ENCODE measurements at regions not wholly inside any gene's neighbourhood (a gene's known extent, or its start where the extent isn't known, plus 50 kb on each side); places are given as distances from the start of the nearest gene placed in this dataset.

DNA sequence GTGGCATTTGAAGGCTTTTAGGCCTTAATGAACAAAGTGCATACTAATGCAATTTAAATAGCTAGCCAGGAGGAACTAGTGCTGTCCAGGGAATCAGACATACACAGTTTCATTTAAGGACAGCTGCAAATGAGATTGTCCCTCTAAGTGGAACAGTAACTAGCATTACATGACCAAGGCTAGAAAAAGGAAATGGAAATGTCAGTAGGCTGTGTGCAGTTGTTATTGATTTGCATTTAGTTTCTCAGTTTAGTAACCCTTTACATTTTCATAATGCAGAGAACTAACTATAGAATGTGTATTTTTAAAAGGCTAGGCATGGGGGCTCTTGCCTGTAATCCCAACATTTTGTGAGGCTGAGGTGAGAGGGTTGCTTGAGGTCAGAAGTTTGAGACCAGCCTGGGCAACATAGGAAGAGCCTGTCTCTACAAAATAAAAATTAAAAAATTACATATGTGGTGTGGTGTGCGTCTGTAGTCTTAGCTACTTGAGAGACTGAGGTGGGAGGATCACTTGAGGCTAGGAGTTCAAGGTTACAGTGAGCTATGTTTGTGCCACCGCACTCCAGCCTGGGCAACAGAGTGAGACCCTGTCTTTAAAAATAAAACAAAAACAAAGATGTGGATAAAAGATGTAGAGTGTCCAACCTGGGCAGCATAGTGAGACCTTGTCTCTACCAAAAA lies 468.0 kb downstream of the UTRN start:
- H3K4me3 ChIP-seq (ENCODE audit: low read depth, low read length), result no peak overlapping the region
- TF ChIP-seq, protein P1, sequence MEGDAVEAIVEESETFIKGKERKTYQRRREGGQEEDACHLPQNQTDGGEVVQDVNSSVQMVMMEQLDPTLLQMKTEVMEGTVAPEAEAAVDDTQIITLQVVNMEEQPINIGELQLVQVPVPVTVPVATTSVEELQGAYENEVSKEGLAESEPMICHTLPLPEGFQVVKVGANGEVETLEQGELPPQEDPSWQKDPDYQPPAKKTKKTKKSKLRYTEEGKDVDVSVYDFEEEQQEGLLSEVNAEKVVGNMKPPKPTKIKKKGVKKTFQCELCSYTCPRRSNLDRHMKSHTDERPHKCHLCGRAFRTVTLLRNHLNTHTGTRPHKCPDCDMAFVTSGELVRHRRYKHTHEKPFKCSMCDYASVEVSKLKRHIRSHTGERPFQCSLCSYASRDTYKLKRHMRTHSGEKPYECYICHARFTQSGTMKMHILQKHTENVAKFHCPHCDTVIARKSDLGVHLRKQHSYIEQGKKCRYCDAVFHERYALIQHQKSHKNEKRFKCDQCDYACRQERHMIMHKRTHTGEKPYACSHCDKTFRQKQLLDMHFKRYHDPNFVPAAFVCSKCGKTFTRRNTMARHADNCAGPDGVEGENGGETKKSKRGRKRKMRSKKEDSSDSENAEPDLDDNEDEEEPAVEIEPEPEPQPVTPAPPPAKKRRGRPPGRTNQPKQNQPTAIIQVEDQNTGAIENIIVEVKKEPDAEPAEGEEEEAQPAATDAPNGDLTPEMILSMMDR (IDR thresholded peaks at IDR 0.05; ENCODE audit: low read depth, low read length), result no peak
- H3K27me3 ChIP-seq, result no peaks in the 10 kb centered on the region
- no peaks in the 10 kb centered on the region for H3K9me3 ChIP-seq
- peaks cover 2% of the 10 kb centered on the region for H3K4me1 ChIP-seq
- H3K36me3 ChIP-seq, result no peaks in the 10 kb centered on the region
- DNase-seq, result no peak

DNA sequence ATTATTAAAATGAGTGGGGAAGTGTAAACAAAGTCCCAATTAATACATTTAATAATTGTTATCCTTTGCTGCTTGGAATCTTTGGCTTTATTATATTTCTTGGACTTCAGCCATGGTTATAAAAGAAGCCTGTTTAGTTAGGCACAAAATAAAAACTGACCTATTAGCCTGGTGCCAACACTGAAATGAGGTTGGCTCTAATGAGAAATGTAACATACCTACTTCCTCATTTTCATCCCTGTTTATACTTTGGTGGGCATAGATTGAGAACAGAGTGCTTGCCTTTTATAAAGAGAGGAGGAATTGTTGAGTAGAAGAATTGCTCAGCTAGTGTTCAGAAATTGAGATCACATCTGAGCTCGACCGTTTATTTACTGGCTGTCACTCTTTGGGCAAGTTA lies 471.3 kb downstream of the UTRN start:
- Histone ChIP-seq H3K27me3 (no peaks in the 10 kb centered on the region), H3K36me3 (no peaks in the 10 kb centered on the region), H3K4me3 (ENCODE audit: low read depth, low read length) (no peak overlapping the region), H3K4me1 (no peaks in the 10 kb centered on the region; the same call in none of the 2 replicates), H3K9me3 (no peaks in the 10 kb centered on the region)
- DNase-seq, result no peak
- TF ChIP-seq, protein P1 (IDR thresholded peaks at IDR 0.05; ENCODE audit: low read depth, low read length), result no peak

DNA sequence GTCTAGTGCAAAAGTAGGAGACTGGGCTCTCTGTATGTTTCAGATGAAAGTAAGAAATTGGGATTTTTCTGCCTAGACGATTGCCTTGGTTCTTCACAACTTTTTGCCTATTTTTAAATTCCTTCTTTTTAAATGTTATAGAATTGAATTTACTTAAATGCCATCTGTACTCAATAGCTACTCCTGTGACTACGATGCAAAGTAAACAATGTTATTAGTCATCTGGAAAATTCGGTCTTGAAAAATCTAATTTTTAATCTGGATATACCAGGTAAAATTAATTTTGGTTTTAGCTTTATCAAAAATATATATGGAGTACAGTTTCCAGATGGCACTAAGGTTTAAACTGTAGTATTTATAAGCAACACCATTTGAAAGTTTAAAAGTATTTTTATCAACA lies 472.2 kb downstream of the UTRN start:
- H3K4me1 ChIP-seq, result no peaks in the 10 kb centered on the region; the same call in none of the 2 replicates
- TF ChIP-seq, protein P1 (IDR thresholded peaks at IDR 0.05; ENCODE audit: low read depth, low read length), result no peak
- H3K36me3 ChIP-seq, result no peaks in the 10 kb centered on the region
- H3K4me3 ChIP-seq (ENCODE audit: low read depth, low read length), result no peak overlapping the region
- no peak for DNase-seq
- H3K27me3 ChIP-seq, result no peaks in the 10 kb centered on the region
- H3K9me3 ChIP-seq, result no peaks in the 10 kb centered on the region

DNA sequence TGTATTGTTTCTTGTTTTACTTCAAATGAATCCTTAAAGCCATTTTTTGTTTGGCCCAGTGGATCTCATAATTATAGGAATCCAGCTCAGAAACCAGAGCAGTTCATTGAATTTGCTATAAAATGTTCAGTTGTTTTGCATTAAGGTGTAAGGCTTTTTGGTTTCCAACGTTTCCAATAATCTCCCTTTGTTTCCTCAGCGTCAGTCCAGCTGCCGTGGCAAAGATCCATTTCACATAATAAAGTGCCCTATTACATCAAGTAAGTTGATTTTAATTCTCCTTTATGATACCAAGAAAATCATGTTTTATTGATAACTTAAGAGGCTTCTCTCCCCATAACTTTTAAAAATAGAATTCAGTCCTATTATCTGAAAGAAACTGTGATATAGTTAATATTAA lies 472.6 kb downstream of the UTRN start:
- no peaks in the 10 kb centered on the region for H3K36me3 ChIP-seq
- TF ChIP-seq, protein P1 (IDR thresholded peaks at IDR 0.05; ENCODE audit: low read depth, low read length), result no peak

DNA sequence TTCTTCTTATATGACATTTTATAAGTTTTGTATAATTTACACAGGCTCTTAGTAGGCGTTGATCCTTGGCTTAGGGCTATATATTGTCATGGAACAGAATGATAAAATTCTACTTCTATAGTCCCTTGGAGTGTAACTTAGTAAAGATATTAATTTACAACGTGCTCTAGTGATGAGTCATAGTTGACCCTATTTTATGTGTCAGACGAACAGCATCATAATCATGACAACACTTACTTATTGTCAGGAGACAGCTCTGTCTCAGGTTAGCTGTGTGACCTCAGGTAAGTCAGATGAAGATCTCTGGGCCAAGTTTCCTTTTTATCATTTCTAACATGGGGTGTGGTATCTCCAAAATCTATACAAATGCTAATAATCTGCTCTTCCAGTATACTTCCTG lies 473.5 kb downstream of the UTRN start:
- H3K4me1 ChIP-seq, result no peaks in the 10 kb centered on the region; the same call in none of the 2 replicates
- TF ChIP-seq, protein P1 (IDR thresholded peaks at IDR 0.05; ENCODE audit: low read depth, low read length), result no peak

More for the DNA sequence above, 472.6 kb downstream of the UTRN start:
- Histone ChIP-seq H3K4me3 (ENCODE audit: low read depth, low read length) (no peak overlapping the region), H3K27me3 (no peaks in the 10 kb centered on the region), H3K4me1 (no peaks in the 10 kb centered on the region; the same call in none of the 2 replicates), H3K9me3 (no peaks in the 10 kb centered on the region)
- DNase-seq, result no peak

DNA sequence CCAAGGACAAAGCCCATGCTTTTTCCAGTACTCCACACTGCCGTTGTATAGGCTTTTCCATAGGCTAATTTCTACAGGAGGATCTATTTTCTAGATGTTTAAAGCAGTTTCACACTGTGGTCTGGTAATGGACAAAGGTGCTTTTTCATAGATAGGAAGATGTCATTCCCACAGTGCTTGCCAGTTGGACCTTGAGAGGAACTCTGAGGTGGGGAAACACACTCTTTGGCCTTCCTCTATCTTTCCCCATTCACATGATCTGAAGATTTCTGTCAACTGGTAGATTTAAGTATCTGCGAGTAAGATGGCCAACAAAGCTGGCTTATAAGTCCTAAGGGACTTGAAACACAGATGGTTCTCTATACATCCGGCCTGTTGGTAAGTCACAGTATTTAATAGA lies 477.3 kb downstream of the UTRN start:
- TF ChIP-seq, protein P1 (IDR thresholded peaks at IDR 0.05; ENCODE audit: low read depth, low read length), result no peak
- Histone ChIP-seq H3K9me3 (no peaks in the 10 kb centered on the region), H3K4me3 (ENCODE audit: low read depth, low read length) (no peak overlapping the region), H3K4me1 (no peaks in the 10 kb centered on the region; the same call in 1 of the 2 replicates), H3K27me3 (no peaks in the 10 kb centered on the region), H3K36me3 (no peaks in the 10 kb centered on the region)
- DNase-seq, result no peak

More for the DNA sequence above, 473.5 kb downstream of the UTRN start:
- Histone ChIP-seq H3K4me3 (ENCODE audit: low read depth, low read length) (no peak overlapping the region), H3K9me3 (no peaks in the 10 kb centered on the region), H3K36me3 (no peaks in the 10 kb centered on the region), H3K27me3 (no peaks in the 10 kb centered on the region)
- DNase-seq, result no peak
